ENCODE measurements at regions not wholly inside any gene's neighbourhood (a gene's known extent, or its start where the extent isn't known, plus 50 kb on each side); places are given as distances from the start of the nearest gene placed in this dataset.

DNA sequence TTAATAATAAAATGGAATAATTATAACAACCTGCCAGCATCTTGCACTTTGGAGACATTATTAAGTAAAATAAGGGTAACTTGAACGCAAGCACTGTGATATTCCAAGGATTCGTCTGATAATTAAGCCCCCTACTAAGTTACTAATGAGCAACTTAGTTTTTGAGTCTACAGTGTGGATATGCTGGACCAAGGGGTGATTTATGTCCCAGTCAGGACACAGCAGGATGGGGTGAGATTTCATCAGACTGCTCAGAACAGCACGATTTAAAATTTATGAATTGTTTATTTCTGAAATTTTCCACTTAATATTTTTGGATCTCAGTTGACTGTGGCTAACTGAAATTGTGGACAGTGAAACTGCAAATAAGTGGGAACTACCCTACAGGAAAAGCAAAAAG, 182.8 kb upstream of the PHF14 start:
- Histone ChIP-seq H3K27me3 (ENCODE audit: control insufficient read depth, insufficient read depth, low read length) (no peaks in the 10 kb centered on the region), H3K36me3 (ENCODE audit: control insufficient read depth, insufficient read depth, low read length) (no peaks in the 10 kb centered on the region), H3K4me3 (ENCODE audit: low read depth, low read length) (no peak overlapping the region)
- TF ChIP-seq, protein P1, sequence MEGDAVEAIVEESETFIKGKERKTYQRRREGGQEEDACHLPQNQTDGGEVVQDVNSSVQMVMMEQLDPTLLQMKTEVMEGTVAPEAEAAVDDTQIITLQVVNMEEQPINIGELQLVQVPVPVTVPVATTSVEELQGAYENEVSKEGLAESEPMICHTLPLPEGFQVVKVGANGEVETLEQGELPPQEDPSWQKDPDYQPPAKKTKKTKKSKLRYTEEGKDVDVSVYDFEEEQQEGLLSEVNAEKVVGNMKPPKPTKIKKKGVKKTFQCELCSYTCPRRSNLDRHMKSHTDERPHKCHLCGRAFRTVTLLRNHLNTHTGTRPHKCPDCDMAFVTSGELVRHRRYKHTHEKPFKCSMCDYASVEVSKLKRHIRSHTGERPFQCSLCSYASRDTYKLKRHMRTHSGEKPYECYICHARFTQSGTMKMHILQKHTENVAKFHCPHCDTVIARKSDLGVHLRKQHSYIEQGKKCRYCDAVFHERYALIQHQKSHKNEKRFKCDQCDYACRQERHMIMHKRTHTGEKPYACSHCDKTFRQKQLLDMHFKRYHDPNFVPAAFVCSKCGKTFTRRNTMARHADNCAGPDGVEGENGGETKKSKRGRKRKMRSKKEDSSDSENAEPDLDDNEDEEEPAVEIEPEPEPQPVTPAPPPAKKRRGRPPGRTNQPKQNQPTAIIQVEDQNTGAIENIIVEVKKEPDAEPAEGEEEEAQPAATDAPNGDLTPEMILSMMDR (IDR thresholded peaks at IDR 0.05; ENCODE audit: insufficient read depth, low read length, severe bottlenecking): no peak
- no peak for FAIRE-seq
- no peak for DNase-seq (ENCODE audit: low read depth)

DNA sequence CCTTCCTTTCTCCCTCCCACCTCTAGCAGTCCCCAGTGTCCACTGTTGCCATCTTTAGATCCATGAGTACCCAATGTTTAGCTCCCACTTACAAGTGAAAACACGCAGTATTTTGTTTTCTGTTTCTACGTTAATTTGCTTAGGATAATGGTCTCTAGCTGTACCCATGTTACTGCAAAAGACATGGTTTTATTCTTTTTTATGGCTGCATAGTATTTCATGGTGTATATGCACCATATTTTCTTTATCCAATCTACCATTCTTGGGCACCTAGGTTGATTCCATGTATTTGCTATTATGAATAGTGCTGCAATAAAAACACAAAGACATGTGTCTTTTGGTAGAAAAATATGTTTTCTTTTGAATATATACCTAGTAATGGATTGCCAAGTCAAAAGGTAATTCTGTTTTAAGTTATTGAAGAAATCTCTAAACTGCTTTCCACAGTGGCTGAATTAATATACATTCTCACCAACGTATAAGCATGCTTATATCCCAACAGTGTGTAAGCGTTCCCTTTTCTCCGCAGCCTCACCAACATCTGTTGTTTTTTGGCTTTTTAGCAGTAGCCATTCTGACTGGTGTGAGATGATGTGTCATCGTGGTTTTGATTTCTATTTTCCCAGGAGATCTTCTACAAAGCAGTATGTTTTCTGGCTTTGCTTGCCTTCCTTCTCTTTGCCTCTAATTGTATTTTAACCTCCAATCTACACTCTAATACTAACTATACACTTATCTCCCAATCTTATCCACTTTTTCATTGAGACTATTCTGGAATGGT, 179.5 kb upstream of the PHF14 start:
- Histone ChIP-seq H3K36me3 (ENCODE audit: control insufficient read depth, insufficient read depth, low read length) (no peaks in the 10 kb centered on the region), H3K27me3 (ENCODE audit: control insufficient read depth, insufficient read depth, low read length) (no peaks in the 10 kb centered on the region), H3K4me3 (ENCODE audit: low read depth, low read length) (no peak overlapping the region)
- TF ChIP-seq, protein P1 (IDR thresholded peaks at IDR 0.05; ENCODE audit: insufficient read depth, low read length, severe bottlenecking): no peak
- no peak for FAIRE-seq
- peak; percentile 3 for DNase-seq (ENCODE audit: low read depth)

DNA sequence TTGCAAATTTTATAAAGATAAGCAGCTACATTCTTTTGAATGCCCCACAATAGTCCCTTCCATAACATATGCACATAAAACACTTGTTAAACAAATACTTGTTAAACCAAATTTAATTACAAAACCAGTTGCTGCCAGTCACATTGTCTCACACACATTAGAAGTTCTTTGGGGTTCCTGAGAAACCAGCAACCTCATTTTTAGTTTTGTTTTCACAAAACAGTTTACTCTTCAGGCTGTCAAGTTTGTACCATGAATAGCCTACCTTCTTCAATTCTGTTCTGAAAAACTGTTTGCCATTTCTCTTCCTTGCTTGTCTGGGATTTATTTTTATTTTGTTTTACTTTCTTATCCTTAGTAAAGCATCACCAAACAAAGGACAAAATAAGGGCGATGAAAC, 176.5 kb upstream of the PHF14 start:
- FAIRE-seq: no peak
- Histone ChIP-seq H3K27me3 (ENCODE audit: control insufficient read depth, insufficient read depth, low read length) (no peaks in the 10 kb centered on the region), H3K4me3 (ENCODE audit: low read depth, low read length) (no peak overlapping the region), H3K36me3 (ENCODE audit: control insufficient read depth, insufficient read depth, low read length) (no peaks in the 10 kb centered on the region)
- DNase-seq (ENCODE audit: low read depth): no peak
- TF ChIP-seq, protein P1 (IDR thresholded peaks at IDR 0.05; ENCODE audit: insufficient read depth, low read length, severe bottlenecking): no peak

DNA sequence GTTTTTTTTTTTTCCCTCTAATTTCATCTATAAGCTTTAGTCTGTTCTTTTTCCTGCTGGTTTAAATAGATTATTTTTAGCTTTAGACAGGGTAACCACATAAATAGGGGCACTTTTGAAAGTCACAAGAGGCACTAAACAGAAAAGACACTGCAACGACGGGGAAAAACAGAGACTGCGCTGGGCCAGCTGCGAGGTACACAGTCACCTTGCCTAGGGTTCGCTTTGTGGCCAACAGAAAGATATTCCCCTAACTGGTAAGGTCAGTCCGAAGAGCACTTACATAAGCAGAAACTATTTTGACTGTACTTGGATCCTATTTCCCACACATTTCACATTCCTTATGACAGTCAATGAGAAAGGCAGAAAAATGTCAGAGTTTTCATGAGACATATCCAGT, 175.6 kb upstream of the PHF14 start:
- Histone ChIP-seq H3K4me3 (ENCODE audit: low read depth, low read length) (no peak overlapping the region), H3K36me3 (ENCODE audit: control insufficient read depth, insufficient read depth, low read length) (no peaks in the 10 kb centered on the region), H3K27me3 (ENCODE audit: control insufficient read depth, insufficient read depth, low read length) (no peaks in the 10 kb centered on the region)
- no peak for DNase-seq (ENCODE audit: low read depth)
- no peak for FAIRE-seq
- TF ChIP-seq, protein P1 (IDR thresholded peaks at IDR 0.05; ENCODE audit: insufficient read depth, low read length, severe bottlenecking): no peak

DNA sequence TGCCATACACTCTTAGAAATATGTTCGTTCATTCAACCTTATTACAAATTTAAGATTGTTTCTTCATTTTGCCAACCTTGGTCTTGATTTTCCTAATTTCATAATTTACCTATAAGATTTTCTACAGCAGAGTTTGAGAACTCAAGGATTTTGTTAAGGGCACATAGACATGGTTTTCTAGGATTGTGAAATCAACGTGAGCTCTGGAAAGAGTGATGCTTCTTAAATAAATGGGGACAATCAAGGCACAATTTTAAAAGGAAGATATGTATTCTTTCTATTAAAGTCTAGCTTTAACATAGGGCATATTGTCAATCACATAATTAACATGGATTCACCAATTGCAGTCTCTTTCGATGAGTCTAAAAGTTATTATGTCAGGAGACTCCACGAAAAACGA, 174.2 kb upstream of the PHF14 start:
- Histone ChIP-seq H3K27me3 (ENCODE audit: control insufficient read depth, insufficient read depth, low read length) (no peaks in the 10 kb centered on the region), H3K36me3 (ENCODE audit: control insufficient read depth, insufficient read depth, low read length) (no peaks in the 10 kb centered on the region), H3K4me3 (ENCODE audit: low read depth, low read length) (no peak overlapping the region)
- no peak for FAIRE-seq
- TF ChIP-seq, protein P1 (IDR thresholded peaks at IDR 0.05; ENCODE audit: insufficient read depth, low read length, severe bottlenecking): no peak
- DNase-seq (ENCODE audit: low read depth): no peak

DNA sequence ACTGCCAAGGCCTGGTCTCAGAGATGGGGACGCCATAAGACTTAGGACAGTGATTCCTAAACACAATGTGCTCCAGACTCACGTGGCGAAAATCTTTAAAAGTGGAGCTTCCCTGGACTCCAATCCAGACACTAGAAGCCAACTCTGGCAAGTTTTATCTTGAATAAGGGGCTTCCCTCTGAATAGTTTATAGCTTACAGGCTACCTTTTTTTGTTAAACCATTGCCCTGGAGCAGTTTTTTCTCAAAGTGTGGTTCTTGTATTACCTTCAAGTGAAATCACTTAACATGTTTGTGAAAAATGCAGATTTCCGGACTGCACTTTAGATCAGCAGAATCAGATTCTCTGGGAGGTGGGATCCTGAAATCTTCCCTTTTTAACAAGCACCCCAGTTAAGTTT, 171.7 kb upstream of the PHF14 start:
- H3K4me3 ChIP-seq (ENCODE audit: low read depth, low read length): no peak overlapping the region
- FAIRE-seq: no peak
- peak; percentile 83 for DNase-seq (ENCODE audit: low read depth)
- TF ChIP-seq, protein P1 (IDR thresholded peaks at IDR 0.05; ENCODE audit: insufficient read depth, low read length, severe bottlenecking): no peak
- no peaks in the 10 kb centered on the region for H3K36me3 ChIP-seq (ENCODE audit: control insufficient read depth, insufficient read depth, low read length)
- H3K27me3 ChIP-seq (ENCODE audit: control insufficient read depth, insufficient read depth, low read length): no peaks in the 10 kb centered on the region
